Coronary artery (tissue), 2 donors: ENCODE measurements at regions not wholly inside any gene's neighbourhood (a gene's known extent, or its start where the extent isn't known, plus 50 kb on each side); places are given as distances from the start of the nearest gene placed in this dataset.
"Not testable (repeated sequence)": the region's sequence is repeated elsewhere in the genome, so short reads cannot be mapped to it uniquely, and the experiment has no call there.

Experiments
- DNase-seq: peaks from one replicate; pipeline ENCODE4 v3.0.0-alpha.2; 2017; ENCODE audit warnings: low spot score
- H3K27ac ChIP-seq, 2 donors: fragments of 200-600 bp; sonication (generic); one replicate each; pipeline ENCODE4 v1.5.1; 2016 to 2019
- H3K4me3 ChIP-seq: fragments of 200-600 bp; sonication (generic); 2 replicates; pipeline ENCODE4 v1.5.1; 2016; ENCODE audit warnings: mild to moderate bottlenecking, moderate library complexity
- TF ChIP-seq, protein P1 (sequence below): fragments of 200-600 bp; sonication (generic); IDR thresholded peaks from one replicate; pipeline ENCODE4 v1.5.1; 2019; ENCODE audit warnings: antibody characterized with exemption

- H3K27ac ChIP-seq, result no peak overlapping the region
- TF ChIP-seq, protein P1, sequence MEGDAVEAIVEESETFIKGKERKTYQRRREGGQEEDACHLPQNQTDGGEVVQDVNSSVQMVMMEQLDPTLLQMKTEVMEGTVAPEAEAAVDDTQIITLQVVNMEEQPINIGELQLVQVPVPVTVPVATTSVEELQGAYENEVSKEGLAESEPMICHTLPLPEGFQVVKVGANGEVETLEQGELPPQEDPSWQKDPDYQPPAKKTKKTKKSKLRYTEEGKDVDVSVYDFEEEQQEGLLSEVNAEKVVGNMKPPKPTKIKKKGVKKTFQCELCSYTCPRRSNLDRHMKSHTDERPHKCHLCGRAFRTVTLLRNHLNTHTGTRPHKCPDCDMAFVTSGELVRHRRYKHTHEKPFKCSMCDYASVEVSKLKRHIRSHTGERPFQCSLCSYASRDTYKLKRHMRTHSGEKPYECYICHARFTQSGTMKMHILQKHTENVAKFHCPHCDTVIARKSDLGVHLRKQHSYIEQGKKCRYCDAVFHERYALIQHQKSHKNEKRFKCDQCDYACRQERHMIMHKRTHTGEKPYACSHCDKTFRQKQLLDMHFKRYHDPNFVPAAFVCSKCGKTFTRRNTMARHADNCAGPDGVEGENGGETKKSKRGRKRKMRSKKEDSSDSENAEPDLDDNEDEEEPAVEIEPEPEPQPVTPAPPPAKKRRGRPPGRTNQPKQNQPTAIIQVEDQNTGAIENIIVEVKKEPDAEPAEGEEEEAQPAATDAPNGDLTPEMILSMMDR, result no peak
- no peak for DNase-seq
- no peak overlapping the region for H3K4me3 ChIP-seq
These were observed 112.4 kb upstream of the IRX2 start for GRCh38 chr5:2863675-2864433.

- Histone ChIP-seq H3K27ac (no peak overlapping the region), H3K4me3 (no peak overlapping the region)
- DNase-seq, result no peak
- TF ChIP-seq, protein P1, result no peak
These were observed 111.7 kb upstream of the IRX2 start for GRCh38 chr5:2863133-2863532.

DNA sequence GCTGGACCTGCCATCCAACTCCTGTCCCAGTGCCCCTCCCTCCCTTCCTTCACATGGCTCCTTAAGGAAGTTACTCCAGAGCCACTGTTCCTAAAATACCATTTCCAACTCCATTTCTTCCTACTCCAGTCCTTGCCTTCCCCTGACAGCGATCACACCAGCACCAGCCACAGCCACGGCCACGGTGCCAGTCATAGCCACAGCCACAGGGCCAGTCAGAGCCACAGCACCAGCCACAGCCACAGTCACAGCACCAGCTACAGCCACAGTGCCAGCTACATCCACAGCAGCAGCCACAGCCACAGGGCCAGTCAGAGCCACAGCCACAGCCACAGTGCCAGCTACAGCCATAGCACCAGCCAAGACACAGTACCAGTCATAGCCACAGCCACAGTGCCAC lies 110.7 kb upstream of the IRX2 start:
- H3K27ac ChIP-seq, H3K4me3 ChIP-seq, DNase-seq: not testable (repeated sequence)

DNA sequence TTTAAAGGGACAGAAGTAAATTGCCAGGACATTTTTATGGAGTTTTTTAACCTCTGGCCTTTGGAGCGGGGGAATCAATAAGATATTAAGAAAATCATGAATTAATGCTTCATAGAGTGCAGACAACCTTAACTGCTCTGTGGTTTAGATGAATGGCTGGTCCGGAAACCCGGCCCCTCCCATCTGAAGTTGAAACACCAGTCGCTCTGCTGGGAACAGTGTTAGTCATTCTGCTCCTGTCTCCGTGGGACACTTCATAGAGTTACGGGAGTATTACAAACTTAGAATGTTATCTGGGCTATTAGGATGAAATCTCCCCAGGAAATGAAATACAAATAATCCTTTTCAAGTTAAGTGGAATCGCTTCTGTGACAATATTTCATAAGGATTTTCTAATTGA lies 110.1 kb upstream of the IRX2 start:
- DNase-seq, result no peak
- H3K4me3 ChIP-seq, result no peak overlapping the region
- no peak overlapping the region for H3K27ac ChIP-seq
- TF ChIP-seq, protein P1, result no peak

DNA sequence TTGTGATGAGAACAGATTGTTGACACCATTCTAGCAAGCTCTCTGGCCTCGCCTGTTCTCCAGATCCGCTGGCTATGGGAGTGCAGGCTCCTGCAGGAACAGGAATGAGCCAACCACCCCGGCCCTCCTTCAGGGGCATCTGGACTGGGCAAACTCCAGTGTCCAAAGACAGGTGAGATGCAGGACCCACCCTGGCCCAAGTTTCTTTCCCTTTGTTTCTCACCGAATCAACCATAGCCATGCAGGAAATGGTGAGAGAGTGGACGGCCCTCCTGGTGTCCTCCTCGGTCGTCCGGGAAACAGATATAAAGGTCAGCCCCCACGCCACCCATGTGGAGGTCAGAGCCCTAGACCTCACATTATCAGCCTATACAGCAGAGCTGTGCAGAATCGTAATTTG lies 108.6 kb upstream of the IRX2 start:
- TF ChIP-seq, protein P1, result no peak

GRCh38 chr5:2857837-2858236 lies 106.4 kb upstream of the IRX2 start:
- no peak overlapping the region for H3K27ac ChIP-seq
- TF ChIP-seq, protein P1, result no peak
- H3K4me3 ChIP-seq, result no peak overlapping the region
- no peak for DNase-seq

More for the DNA sequence above, 108.6 kb upstream of the IRX2 start:
- no peak for DNase-seq
- Histone ChIP-seq H3K4me3 (no peak overlapping the region), H3K27ac (no peak overlapping the region)

DNA sequence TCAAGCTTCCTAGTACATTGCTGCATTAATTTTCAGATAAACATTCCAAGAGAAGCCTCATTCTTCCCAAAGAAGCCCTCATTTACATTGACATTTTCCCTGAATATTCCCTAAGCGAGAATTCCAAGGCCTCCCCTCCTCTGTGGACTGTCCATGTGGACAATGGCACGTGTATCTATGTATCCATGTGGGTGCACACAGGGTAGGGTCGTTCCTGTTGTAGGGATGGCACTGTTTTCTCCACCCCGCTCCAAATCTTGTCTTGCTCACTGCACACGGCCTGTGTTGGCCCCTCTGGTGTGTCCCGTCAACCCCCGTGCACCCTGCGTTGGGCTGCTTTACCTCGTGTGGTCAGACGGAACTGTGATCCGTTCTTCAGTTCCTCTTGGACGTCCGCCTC lies 104.7 kb upstream of the IRX2 start:
- no peak for DNase-seq

More for the DNA sequence above, 104.7 kb upstream of the IRX2 start:
- TF ChIP-seq, protein P1, result no peak
- Histone ChIP-seq H3K27ac (no peak overlapping the region), H3K4me3 (no peak overlapping the region)
